Activated CD8-positive, alpha-beta memory T cell treated with anti-CD3 and anti-CD28 coated beads, Interleukin-2, amount 50 U/mL, for 24 hours (primary cell): ENCODE measurements at regions not wholly inside any gene's neighbourhood (a gene's known extent, or its start where the extent isn't known, plus 50 kb on each side); places are given as distances from the start of the nearest gene placed in this dataset.

Experiments
- DNase-seq: peaks from one replicate; pipeline ENCODE4 v3.0.0-alpha.2; 2020; ENCODE audit errors: extremely low read depth

- DNase-seq, result no peak
These were observed 542.9 kb downstream of the PLPP3 start for GRCh38 chr1:56036479-56036878.

GRCh38 chr1:56034847-56035481 lies 544.4 kb downstream of the PLPP3 start:
- no peak for DNase-seq

GRCh38 chr1:56034222-56034621 lies 545.1 kb downstream of the PLPP3 start:
- DNase-seq, result no peak

GRCh38 chr1:56033321-56034037 lies 545.9 kb downstream of the PLPP3 start:
- no peak for DNase-seq

- DNase-seq, result no peak
These were observed 547.2 kb downstream of the PLPP3 start for GRCh38 chr1:56032096-56032676.

- no peak for DNase-seq
These were observed 548.4 kb downstream of the PLPP3 start for GRCh38 chr1:56031001-56031400.

GRCh38 chr1:56029319-56030003 lies 549.9 kb downstream of the PLPP3 start:
- DNase-seq, result no peak

GRCh38 chr1:56028911-56029310 lies 550.5 kb downstream of the PLPP3 start:
- DNase-seq, result no peak

- DNase-seq, result no peak
These were observed 551.1 kb downstream of the PLPP3 start for GRCh38 chr1:56028244-56028643.

GRCh38 chr1:56025942-56026341 lies 553.4 kb downstream of the PLPP3 start:
- no peak for DNase-seq

- no peak for DNase-seq
These were observed 555.2 kb downstream of the PLPP3 start for GRCh38 chr1:56024155-56024554.

- DNase-seq, result no peak
These were observed 559.4 kb downstream of the PLPP3 start for GRCh38 chr1:56019922-56020321.

- DNase-seq, result no peak
These were observed 559.9 kb downstream of the PLPP3 start for GRCh38 chr1:56019472-56019871.

GRCh38 chr1:56017336-56017735 lies 562.0 kb downstream of the PLPP3 start:
- DNase-seq, result no peak

- no peak for DNase-seq
These were observed 575.5 kb downstream of the PLPP3 start for GRCh38 chr1:56003846-56004245.

- no peak for DNase-seq
These were observed 577.1 kb downstream of the PLPP3 start for GRCh38 chr1:56002231-56002630.

- no peak for DNase-seq
These were observed 578.9 kb downstream of the PLPP3 start for GRCh38 chr1:56000424-56000823.

GRCh38 chr1:55997536-55997935 lies 581.8 kb downstream of the PLPP3 start:
- DNase-seq, result no peak

GRCh38 chr1:55993646-55994318 lies 585.6 kb downstream of the PLPP3 start:
- no peak for DNase-seq

- DNase-seq, result no peak
These were observed 589.4 kb downstream of the PLPP3 start for GRCh38 chr1:55990007-55990406.

GRCh38 chr1:55988963-55989452 lies 590.4 kb downstream of the PLPP3 start:
- no peak for DNase-seq
